GM23338 (cell line): ENCODE measurements at regions not wholly inside any gene's neighbourhood (a gene's known extent, or its start where the extent isn't known, plus 50 kb on each side); places are given as distances from the start of the nearest gene placed in this dataset.

Experiments used
- ATAC-seq: fragments of 200-7000 bp; cut with Tn5 transposase; 3 replicates; pipeline ENCODE4 v1.9.1; 2020
- DNase-seq: peaks from one replicate; pipeline ENCODE4 v3.0.0-alpha.2; 2015; ENCODE audit warnings: low spot score
- H2AFZ ChIP-seq: fragments of 200-600 bp; sonication (generic); 2 replicates; pipeline ENCODE4 v1.8.0; 2016; ENCODE audit warnings: antibody characterized with exemption, mild to moderate bottlenecking, moderate library complexity
- H3F3A ChIP-seq: fragments of 200-600 bp; sonication (generic); replicated peaks from 2 replicates; pipeline ENCODE4 v1.8.0; 2017; ENCODE audit warnings: antibody characterized with exemption, mixed run types, low read depth
- H3K27ac ChIP-seq: fragments of 200-600 bp; sonication (generic); 2 replicates; pipeline ENCODE4 v1.6.1; 2016; ENCODE audit warnings: low read depth
- H3K27me3 ChIP-seq: fragments of 200-600 bp; sonication (generic); 2 replicates; pipeline ENCODE4 v1.8.0; 2016; ENCODE audit warnings: mild to moderate bottlenecking, mixed run types, moderate library complexity; ENCODE audit not compliant: insufficient read depth
- H3K36me3 ChIP-seq: fragments of 200-600 bp; sonication (generic); 2 replicates; pipeline ENCODE4 v1.8.0; 2016; ENCODE audit warnings: mild to moderate bottlenecking; ENCODE audit not compliant: insufficient read depth
- H3K4me1 ChIP-seq: fragments of 200-600 bp; sonication (generic); 2 replicates; pipeline ENCODE4 v1.8.0; 2016; ENCODE audit warnings: mild to moderate bottlenecking, moderate library complexity; ENCODE audit not compliant: insufficient read depth
- H3K4me2 ChIP-seq: fragments of 200-600 bp; sonication (generic); 2 replicates; pipeline ENCODE4 v1.7.1; 2017; ENCODE audit warnings: mixed run types
- H3K4me3 ChIP-seq: fragments of 200-600 bp; sonication (generic); 2 replicates; pipeline ENCODE4 v1.6.1; 2016; ENCODE audit warnings: mixed run types
- H3K79me2 ChIP-seq: fragments of 200-600 bp; sonication (generic); replicated peaks from 2 replicates; pipeline ENCODE4 v1.8.0; 2017; ENCODE audit warnings: mild to moderate bottlenecking; ENCODE audit not compliant: insufficient read depth
- H3K9me2 ChIP-seq: fragments of 200-600 bp; sonication (generic); 2 replicates; pipeline ENCODE4 v1.8.0; 2017; ENCODE audit not compliant: insufficient read depth
- H4K20me1 ChIP-seq: fragments of 200-600 bp; sonication (generic); replicated peaks from 2 replicates; pipeline ENCODE4 v1.8.0; 2017; ENCODE audit warnings: mild to moderate bottlenecking; ENCODE audit not compliant: insufficient read depth
- H3K27ac Mint-ChIP-seq: 2 replicates; pipeline ENCODE4 v1.8.0; 2020; ENCODE audit warnings: inconsistent platforms, mild to moderate bottlenecking, moderate library complexity, mixed read lengths
- H3K27me3 Mint-ChIP-seq: 3 replicates; pipeline ENCODE4 v1.8.0; 2022; ENCODE audit warnings: low read depth, mild to moderate bottlenecking, moderate library complexity, mixed read lengths, inconsistent platforms; ENCODE audit not compliant: insufficient read depth, poor library complexity
- H3K36me3 Mint-ChIP-seq: 3 replicates; pipeline ENCODE4 v1.8.0; 2021; ENCODE audit warnings: low read depth, mild to moderate bottlenecking, inconsistent platforms, moderate library complexity, mixed read lengths
- H3K4me1 Mint-ChIP-seq: 3 replicates; pipeline ENCODE4 v1.8.0; 2020; ENCODE audit warnings: mild to moderate bottlenecking, inconsistent platforms, mixed read lengths
- H3K4me3 Mint-ChIP-seq: 3 replicates; pipeline ENCODE4 v1.8.0; 2021; ENCODE audit warnings: moderate library complexity, mild to moderate bottlenecking, inconsistent platforms, mixed read lengths
- H3K9me3 Mint-ChIP-seq: 3 replicates; pipeline ENCODE4 v1.8.0; 2020; ENCODE audit warnings: moderate library complexity, mild to moderate bottlenecking, inconsistent platforms, mixed read lengths
- CREB1 ChIP-seq: fragments of 250-450 bp; sonication (Bioruptor Pico); IDR thresholded peaks from 2 replicates; pipeline ENCODE4 v1.5.0; 2020; ENCODE audit warnings: low read depth, mild to moderate bottlenecking, moderate library complexity
- CTCF ChIP-seq, 2 experiments: fragments of 200-600 bp in 1 of 2; sonication (generic) in 1 of 2; conservative IDR thresholded peaks; 2 replicates each; pipeline versions ENCODE4 v1.5.1 to v1.6.1; 2016 to 2017; ENCODE audit warnings: antibody characterized with exemption in 2 of 2, low read depth in 2 of 2, mild to moderate bottlenecking in 2 of 2, moderate library complexity in 1 of 2
- ETS1 ChIP-seq: IDR thresholded peaks from 2 replicates; pipeline ENCODE4 v1.6.1; 2016; ENCODE audit warnings: antibody characterized with exemption
- EZH2 ChIP-seq: fragments of 200-600 bp; sonication (generic); IDR thresholded peaks from one replicate; pipeline ENCODE4 v1.8.0; 2017; ENCODE audit warnings: antibody characterized with exemption, mild to moderate bottlenecking, low read depth; ENCODE audit not compliant: unreplicated experiment
- EZH2phosphoT487 ChIP-seq: fragments of 200-600 bp; sonication (generic); IDR thresholded peaks from one replicate; pipeline ENCODE4 v1.8.1; 2018; ENCODE audit warnings: antibody characterized with exemption; ENCODE audit not compliant: unreplicated experiment
- JUNB ChIP-seq: IDR thresholded peaks from one replicate; pipeline ENCODE4 v1.6.1; 2016; ENCODE audit warnings: antibody characterized with exemption; ENCODE audit not compliant: unreplicated experiment
- NANOG ChIP-seq: IDR thresholded peaks from 2 replicates; pipeline ENCODE4 v1.6.1; 2016; ENCODE audit warnings: antibody characterized with exemption, borderline replicate concordance
- POLR2AphosphoS5 ChIP-seq: IDR thresholded peaks from 2 replicates; pipeline ENCODE4 v1.6.1; 2016; ENCODE audit warnings: antibody characterized with exemption, low read depth
- REST ChIP-seq: IDR thresholded peaks from one replicate; pipeline ENCODE4 v1.6.1; 2018; ENCODE audit warnings: antibody characterized with exemption; ENCODE audit not compliant: unreplicated experiment
- STAT1 ChIP-seq: IDR thresholded peaks from one replicate; pipeline ENCODE4 v1.6.1; 2016; ENCODE audit warnings: antibody characterized with exemption; ENCODE audit not compliant: unreplicated experiment
- ZNF114 ChIP-seq: fragments of 250-450 bp; sonication (Bioruptor Pico); IDR thresholded peaks from 2 replicates; pipeline ENCODE4 v1.5.0; 2020; ENCODE audit warnings: mild to moderate bottlenecking, moderate library complexity
- ZNF331 ChIP-seq: fragments of 250-450 bp; sonication (Bioruptor Pico); IDR thresholded peaks from 2 replicates; pipeline ENCODE4 v1.5.0; 2020; ENCODE audit warnings: low read depth, mild to moderate bottlenecking, moderate library complexity
- ZNF462 ChIP-seq: fragments of 250-450 bp; sonication (Bioruptor Pico); IDR thresholded peaks from 2 replicates; pipeline ENCODE4 v1.5.0; 2020; ENCODE audit warnings: mild to moderate bottlenecking, moderate library complexity

GRCh38 chr3:18965781-18966180 lies 182.5 kb upstream of the KCNH8 start:
- no peaks in the 10 kb centered on the region for H3K27me3 ChIP-seq
- Mint-ChIP-seq H3K9me3 (peaks cover 14% of the 10 kb centered on the region; the same call in 2 of the 3 replicates), H3K27ac (no peak overlapping the region), H3K27me3 (peaks cover 5% of the 10 kb centered on the region), H3K36me3 (peaks cover 10% of the 10 kb centered on the region; the same call in 2 of the 3 replicates), H3K4me3 (no peak overlapping the region), H3K4me1 (peaks cover 8% of the 10 kb centered on the region)
- H3K4me1 ChIP-seq, result peaks cover 4% of the 10 kb centered on the region; the same call in 1 of the 2 replicates
- H3K9me2 ChIP-seq, result no peaks in the 10 kb centered on the region
- no peak for TF ChIP-seq JUNB
- TF ChIP-seq ZNF114, result no peak
- no peak for TF ChIP-seq ETS1
- TF ChIP-seq NANOG, result no peak
- no peak for TF ChIP-seq ZNF462 (CRISPR knock-in tag)
- no peak for TF ChIP-seq ZNF331 (CRISPR knock-in tag)
- TF ChIP-seq STAT1, result no peak
- no peak for TF ChIP-seq POLR2AphosphoS5
- TF ChIP-seq CTCF (conservative IDR thresholded peaks at IDR 0.05; ENCODE audit: low read depth in 2 of 2), result no peak
- TF ChIP-seq REST, result no peak
- TF ChIP-seq CREB1 (CRISPR knock-in tag), result no peak
- TF ChIP-seq EZH2phosphoT487, result no peak
- no peak for TF ChIP-seq EZH2
- no peak overlapping the region for H2AFZ ChIP-seq
- no peak overlapping the region for H3K27ac ChIP-seq
- no peaks in the 10 kb centered on the region for H3K36me3 ChIP-seq
- no peak for ATAC-seq
- H4K20me1 ChIP-seq, result no peaks in the 10 kb centered on the region
- no peaks in the 10 kb centered on the region for H3K79me2 ChIP-seq
- no peak overlapping the region for H3K4me2 ChIP-seq
- H3K4me3 ChIP-seq, result no peak overlapping the region
- no peak for DNase-seq
- H3F3A ChIP-seq, result no peaks in the 10 kb centered on the region
